Osteoblast (primary cell): ENCODE measurements at regions not wholly inside any gene's neighbourhood (a gene's known extent, or its start where the extent isn't known, plus 50 kb on each side); places are given as distances from the start of the nearest gene placed in this dataset.
A peak's percentile ranks its signal among the peaks of the same experiment; 100 is the strongest.

ENCODE experiments used
- DNase-seq: peaks from one replicate; pipeline ENCODE4 v3.0.0; 2011; ENCODE audit warnings: low spot score, mixed read lengths; ENCODE audit not compliant: insufficient read length; ENCODE audit errors: missing footprints
- H2AFZ ChIP-seq: 2 replicates; pipeline ENCODE4 v1.6.0; 2011; ENCODE audit warnings: mild to moderate bottlenecking, low read length
- H3K27ac ChIP-seq: 2 replicates; pipeline ENCODE4 v1.5.1; 2011; ENCODE audit warnings: mild to moderate bottlenecking, low read depth, low read length, moderate library complexity
- H3K27me3 ChIP-seq: 2 replicates; pipeline ENCODE4 v1.6.0; 2012; ENCODE audit warnings: mild to moderate bottlenecking, control low read depth, inconsistent platforms, low read length, moderate library complexity; ENCODE audit not compliant: insufficient read depth
- H3K36me3 ChIP-seq: 2 replicates; pipeline ENCODE4 v1.5.1; 2011; ENCODE audit warnings: mild to moderate bottlenecking, low read length, control low read depth, moderate library complexity; ENCODE audit not compliant: insufficient read depth
- H3K4me1 ChIP-seq: 2 replicates; pipeline ENCODE4 v1.5.1; 2011; ENCODE audit warnings: mild to moderate bottlenecking, low read length, control low read depth, moderate library complexity; ENCODE audit not compliant: insufficient read depth
- H3K4me2 ChIP-seq: 2 replicates; pipeline ENCODE4 v1.6.0; 2011; ENCODE audit warnings: mild to moderate bottlenecking, low read length; ENCODE audit not compliant: insufficient read depth
- H3K4me3 ChIP-seq: fragments of 200-600 bp; sonication (generic); 3 replicates; pipeline ENCODE4 v1.5.1; 2012; ENCODE audit warnings: mild to moderate bottlenecking, low read length, inconsistent platforms; ENCODE audit not compliant: insufficient read depth
- H3K79me2 ChIP-seq: 2 replicates; pipeline ENCODE4 v1.6.0; 2012; ENCODE audit warnings: mild to moderate bottlenecking, low read length, control low read depth, inconsistent platforms; ENCODE audit not compliant: insufficient read depth
- H3K9me3 ChIP-seq: 2 replicates; pipeline ENCODE4 v1.5.1; 2011; ENCODE audit warnings: low read depth, low read length, control low read depth
- H4K20me1 ChIP-seq: 2 replicates; pipeline ENCODE4 v1.6.0; 2012; ENCODE audit warnings: mild to moderate bottlenecking, low read length, control low read depth; ENCODE audit not compliant: insufficient read depth
- TF ChIP-seq, protein P1 (sequence below): IDR thresholded peaks from 2 replicates; pipeline ENCODE4 v1.5.1; 2011; ENCODE audit warnings: mild to moderate bottlenecking, low read depth, low read length, moderate library complexity; ENCODE audit errors: extremely low read depth

DNA sequence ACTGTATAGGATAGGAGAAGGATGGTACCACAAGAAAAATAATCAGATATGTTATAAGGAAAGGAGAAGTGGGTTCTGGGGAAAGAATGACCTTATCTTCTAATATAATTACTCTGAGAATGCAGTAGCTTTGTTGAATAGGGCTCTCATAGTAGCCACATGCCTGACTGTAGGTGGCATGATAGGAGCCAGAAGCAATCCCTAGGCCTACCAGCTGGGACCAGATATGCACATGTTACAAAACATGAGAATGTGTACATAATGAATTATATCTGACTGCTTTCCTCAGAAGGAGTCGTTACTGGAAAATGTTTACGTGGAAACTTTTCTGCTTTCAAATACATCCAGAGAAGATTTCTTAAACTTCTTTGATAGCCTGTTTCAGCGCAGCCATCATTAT lies 53.2 kb upstream of the FAM3C start:
- Histone ChIP-seq H3K27ac (no peak overlapping the region), H3K79me2 (no peaks in the 10 kb centered on the region), H3K4me2 (no peak overlapping the region), H3K4me3 (no peak overlapping the region), H3K4me1 (peaks cover 10% of the 10 kb centered on the region), H2AFZ (no peak overlapping the region), H3K9me3 (no peaks in the 10 kb centered on the region), H3K36me3 (no peaks in the 10 kb centered on the region), H3K27me3 (no peaks in the 10 kb centered on the region), H4K20me1 (no peaks in the 10 kb centered on the region)
- DNase-seq: no peak
- TF ChIP-seq, protein P1, sequence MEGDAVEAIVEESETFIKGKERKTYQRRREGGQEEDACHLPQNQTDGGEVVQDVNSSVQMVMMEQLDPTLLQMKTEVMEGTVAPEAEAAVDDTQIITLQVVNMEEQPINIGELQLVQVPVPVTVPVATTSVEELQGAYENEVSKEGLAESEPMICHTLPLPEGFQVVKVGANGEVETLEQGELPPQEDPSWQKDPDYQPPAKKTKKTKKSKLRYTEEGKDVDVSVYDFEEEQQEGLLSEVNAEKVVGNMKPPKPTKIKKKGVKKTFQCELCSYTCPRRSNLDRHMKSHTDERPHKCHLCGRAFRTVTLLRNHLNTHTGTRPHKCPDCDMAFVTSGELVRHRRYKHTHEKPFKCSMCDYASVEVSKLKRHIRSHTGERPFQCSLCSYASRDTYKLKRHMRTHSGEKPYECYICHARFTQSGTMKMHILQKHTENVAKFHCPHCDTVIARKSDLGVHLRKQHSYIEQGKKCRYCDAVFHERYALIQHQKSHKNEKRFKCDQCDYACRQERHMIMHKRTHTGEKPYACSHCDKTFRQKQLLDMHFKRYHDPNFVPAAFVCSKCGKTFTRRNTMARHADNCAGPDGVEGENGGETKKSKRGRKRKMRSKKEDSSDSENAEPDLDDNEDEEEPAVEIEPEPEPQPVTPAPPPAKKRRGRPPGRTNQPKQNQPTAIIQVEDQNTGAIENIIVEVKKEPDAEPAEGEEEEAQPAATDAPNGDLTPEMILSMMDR: no peak

DNA sequence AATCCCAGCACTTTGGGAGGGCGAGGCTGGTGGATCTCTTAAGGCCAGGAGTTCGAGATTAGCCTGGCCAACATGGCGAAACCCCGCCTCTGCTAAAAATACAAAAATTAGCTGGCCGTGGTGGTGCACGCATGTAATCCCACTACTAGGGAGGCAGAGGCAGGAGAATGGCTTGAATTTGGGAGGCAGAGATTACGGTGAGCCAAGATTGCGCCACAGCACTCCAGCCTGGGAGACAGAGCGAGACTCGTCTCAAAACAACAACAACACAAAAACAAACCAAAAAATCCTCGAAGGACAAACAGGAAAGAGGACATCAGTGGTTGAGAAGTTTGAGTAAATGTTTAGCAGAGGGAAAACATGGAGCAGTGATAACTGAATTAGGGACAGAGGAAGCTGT lies 52.3 kb upstream of the FAM3C start:
- no peaks in the 10 kb centered on the region for H3K9me3 ChIP-seq
- peaks cover 10% of the 10 kb centered on the region for H3K4me1 ChIP-seq
- TF ChIP-seq, protein P1: no peak
- DNase-seq: no peak
- no peaks in the 10 kb centered on the region for H3K27me3 ChIP-seq
- H3K4me3 ChIP-seq: no peak overlapping the region
- no peak overlapping the region for H3K27ac ChIP-seq
- H4K20me1 ChIP-seq: no peaks in the 10 kb centered on the region
- no peaks in the 10 kb centered on the region for H3K79me2 ChIP-seq
- no peak overlapping the region for H3K4me2 ChIP-seq
- no peaks in the 10 kb centered on the region for H3K36me3 ChIP-seq
- H2AFZ ChIP-seq: peak overlapping the region; percentile 1

DNA sequence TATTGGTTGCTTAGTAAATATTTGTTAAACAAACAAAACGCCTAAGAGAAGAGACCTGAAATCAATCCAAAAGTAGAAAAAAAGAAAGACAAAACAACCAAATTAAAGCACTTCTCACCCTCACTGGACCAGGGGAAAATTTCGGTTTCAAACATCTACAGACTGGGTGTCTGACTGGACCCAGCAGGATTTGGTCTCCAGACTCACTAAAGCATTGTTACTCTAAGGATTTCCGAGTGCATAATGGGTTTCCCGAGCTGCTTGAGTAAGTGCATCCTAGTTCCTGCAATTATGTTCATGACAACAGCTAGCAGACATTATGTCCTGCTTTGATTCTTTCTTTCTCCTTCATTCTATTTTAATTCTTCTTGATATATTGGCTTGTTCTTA lies 51.8 kb upstream of the FAM3C start:
- Histone ChIP-seq H3K9me3 (no peaks in the 10 kb centered on the region), H3K27me3 (no peaks in the 10 kb centered on the region), H3K4me2 (no peak overlapping the region), H3K27ac (no peak overlapping the region), H2AFZ (no peak overlapping the region), H3K79me2 (no peaks in the 10 kb centered on the region), H3K4me1 (peaks cover 10% of the 10 kb centered on the region), H3K36me3 (no peaks in the 10 kb centered on the region), H4K20me1 (no peaks in the 10 kb centered on the region), H3K4me3 (no peak overlapping the region)
- DNase-seq: no peak
- TF ChIP-seq, protein P1: no peak

- peak overlapping the region; percentile 43 for H2AFZ ChIP-seq
- H3K4me1 ChIP-seq: peaks cover 10% of the 10 kb centered on the region
- no peak overlapping the region for H3K4me2 ChIP-seq
- no peak for DNase-seq
- no peak overlapping the region for H3K27ac ChIP-seq
- no peaks in the 10 kb centered on the region for H3K27me3 ChIP-seq
- H3K9me3 ChIP-seq: no peaks in the 10 kb centered on the region
- no peaks in the 10 kb centered on the region for H3K79me2 ChIP-seq
- H3K36me3 ChIP-seq: no peaks in the 10 kb centered on the region
- no peak overlapping the region for H3K4me3 ChIP-seq
- no peaks in the 10 kb centered on the region for H4K20me1 ChIP-seq
- TF ChIP-seq, protein P1: no peak
These were observed 51.3 kb upstream of the FAM3C start for GRCh38 chr7:121447243-121447910.
